Right lobe of liver (tissue), 6 donors: ENCODE measurements at regions not wholly inside any gene's neighbourhood (a gene's known extent, or its start where the extent isn't known, plus 50 kb on each side); places are given as distances from the start of the nearest gene placed in this dataset.

Source experiments
- ATAC-seq, 4 donors: fragments of 200-7000 bp; cut with Tn5 transposase; one replicate each; pipeline ENCODE4 v1.9.1; 2020; ENCODE audit warnings: mild to moderate bottlenecking in 4 of 4, moderate library complexity in 4 of 4
- DNase-seq, 3 donors: peaks; one replicate each; pipeline ENCODE4 v3.0.0-alpha.2; 2020
- H3K27ac ChIP-seq, 3 donors: fragments of 200-600 bp; one replicate each; pipeline ENCODE4 v1.8.0; 2022
- H3K27me3 ChIP-seq, 2 donors: fragments of 200-600 bp; one replicate each; pipeline ENCODE4 v1.8.0; 2022
- H3K36me3 ChIP-seq, 4 donors: fragments of 200-600 bp; sonication (generic) in 1 of 4; one replicate each; pipeline versions ENCODE4 v1.5.1 to v1.8.0; 2017 to 2022; ENCODE audit warnings: control low read depth in 1 of 4
- H3K4me1 ChIP-seq, 4 donors: fragments of 200-600 bp; sonication (generic) in 1 of 4; one replicate each; pipeline versions ENCODE4 v1.5.1 to v1.8.0; 2017 to 2022; ENCODE audit warnings: control low read depth in 1 of 4
- H3K4me3 ChIP-seq, 3 donors: fragments of 200-600 bp; one replicate each; pipeline ENCODE4 v1.8.0; 2022
- H3K9me3 ChIP-seq, 4 donors: fragments of 200-600 bp; sonication (generic) in 1 of 4; one replicate each; pipeline versions ENCODE4 v1.5.1 to v1.8.0; 2017 to 2022; ENCODE audit warnings: control low read depth in 1 of 4
- POLR2A ChIP-seq: fragments of 450-650 bp; IDR thresholded peaks from one replicate; pipeline ENCODE4 v1.6.1; 2017; ENCODE audit warnings: antibody characterized with exemption, mild to moderate bottlenecking
- WGBS: methylation state at CpG from one replicate; pipeline ENCODE4 v1.1.6; 2018; ENCODE audit warnings: low coverage, low lambda C conversion rate; ENCODE audit not compliant: insufficient coverage; ENCODE audit errors: missing lambda C conversion rate; 5-methylcytosine and 5-hydroxymethylcytosine counted together
- intact Hi-C, 2 donors: fragments of 100-400 bp; cut with DNase I; formaldehyde crosslinking; loops; one replicate each; pipeline versions ENCODE4 v1.11.2 to v1.14.1; 2022
- TF ChIP-seq, protein P1 (sequence below), 4 donors: fragments of 200-600 bp in 3 of 4; fragments of 450-650 bp in 1 of 4; IDR thresholded peaks; one replicate each; pipeline versions ENCODE4 v1.5.1 to v1.8.0; 2016 to 2022; ENCODE audit warnings: antibody characterized with exemption in 4 of 4, mild to moderate bottlenecking in 2 of 4
- donor health status: DM: no; HTN: yes; CAD: no.
- donor health status: DM: no; HTN: no; CAD: no.
- donor health status: DM: no; HTN: no; CAD: no.
- donor health status: DM: no; HTN: yes; CAD: no.
- donor health status: DM: no; HTN: yes; CAD: no.

DNA sequence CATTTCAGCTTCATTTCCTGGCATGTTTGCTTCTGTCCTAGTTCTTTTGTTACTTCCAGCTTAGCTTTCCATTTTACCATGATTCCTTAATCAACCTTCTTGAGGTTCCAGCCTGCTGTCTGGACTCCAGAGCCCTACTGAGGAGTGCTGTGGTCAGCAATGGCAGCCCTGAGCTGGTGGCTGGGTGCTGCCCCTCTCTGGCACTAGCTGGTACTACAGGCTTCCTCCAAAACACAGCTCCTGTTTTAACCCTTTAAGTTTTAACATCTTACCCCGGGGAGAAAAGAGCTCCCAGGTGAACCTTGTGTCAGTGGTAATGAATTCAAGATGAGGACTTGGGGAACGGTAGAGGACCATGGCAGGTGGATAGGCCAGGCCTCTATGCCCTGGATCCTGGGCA is 395.5 kb downstream of the TMEM114 start:
- Histone ChIP-seq H3K27ac (no peak overlapping the region), H3K4me3 (no peak overlapping the region), H3K9me3 (no peaks in the 10 kb centered on the region), H3K27me3 (no peaks in the 10 kb centered on the region), H3K36me3 (no peaks in the 10 kb centered on the region), H3K4me1 (no peaks in the 10 kb centered on the region)
- no peak for ATAC-seq
- intact Hi-C loops: no loop called here
- DNase-seq: no peak
- no peak for TF ChIP-seq POLR2A
- TF ChIP-seq, protein P1, sequence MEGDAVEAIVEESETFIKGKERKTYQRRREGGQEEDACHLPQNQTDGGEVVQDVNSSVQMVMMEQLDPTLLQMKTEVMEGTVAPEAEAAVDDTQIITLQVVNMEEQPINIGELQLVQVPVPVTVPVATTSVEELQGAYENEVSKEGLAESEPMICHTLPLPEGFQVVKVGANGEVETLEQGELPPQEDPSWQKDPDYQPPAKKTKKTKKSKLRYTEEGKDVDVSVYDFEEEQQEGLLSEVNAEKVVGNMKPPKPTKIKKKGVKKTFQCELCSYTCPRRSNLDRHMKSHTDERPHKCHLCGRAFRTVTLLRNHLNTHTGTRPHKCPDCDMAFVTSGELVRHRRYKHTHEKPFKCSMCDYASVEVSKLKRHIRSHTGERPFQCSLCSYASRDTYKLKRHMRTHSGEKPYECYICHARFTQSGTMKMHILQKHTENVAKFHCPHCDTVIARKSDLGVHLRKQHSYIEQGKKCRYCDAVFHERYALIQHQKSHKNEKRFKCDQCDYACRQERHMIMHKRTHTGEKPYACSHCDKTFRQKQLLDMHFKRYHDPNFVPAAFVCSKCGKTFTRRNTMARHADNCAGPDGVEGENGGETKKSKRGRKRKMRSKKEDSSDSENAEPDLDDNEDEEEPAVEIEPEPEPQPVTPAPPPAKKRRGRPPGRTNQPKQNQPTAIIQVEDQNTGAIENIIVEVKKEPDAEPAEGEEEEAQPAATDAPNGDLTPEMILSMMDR (IDR thresholded peaks at IDR 0.05): no peak
- WGBS: 21% methylated on average over 2 of the region's 2 CpGs

GRCh38 chr16:8188841-8189240 is 401.5 kb downstream of the TMEM114 start:
- WGBS: 58% methylated on average over 8 of the region's 8 CpGs

GRCh38 chr16:8187782-8188372 is 402.4 kb downstream of the TMEM114 start:
- intact Hi-C loops: no loop called here
- WGBS: 31% methylated on average over 5 of the region's 5 CpGs
- Histone ChIP-seq H3K4me1 (no peaks in the 10 kb centered on the region), H3K27ac (no peak overlapping the region), H3K4me3 (no peak overlapping the region), H3K27me3 (no peaks in the 10 kb centered on the region), H3K9me3 (no peaks in the 10 kb centered on the region), H3K36me3 (no peaks in the 10 kb centered on the region)
- DNase-seq (no peak), ATAC-seq (no peak)
- TF ChIP-seq, protein P1 (IDR thresholded peaks at IDR 0.05): no peak
- TF ChIP-seq POLR2A: no peak

More at GRCh38 chr16:8188841-8189240, 401.5 kb downstream of the TMEM114 start:
- intact Hi-C loops: no loop called here
- DNase-seq (no peak), ATAC-seq (no peak)
- no peak overlapping the region for H3K27ac ChIP-seq
- no peak overlapping the region for H3K4me3 ChIP-seq
- H3K36me3 ChIP-seq: no peaks in the 10 kb centered on the region
- no peaks in the 10 kb centered on the region for H3K9me3 ChIP-seq
- H3K4me1 ChIP-seq: no peaks in the 10 kb centered on the region
- TF ChIP-seq, protein P1 (IDR thresholded peaks at IDR 0.05): no peak
- TF ChIP-seq POLR2A: no peak
- no peaks in the 10 kb centered on the region for H3K27me3 ChIP-seq

GRCh38 chr16:8184854-8185253 is 405.5 kb downstream of the TMEM114 start:
- DNase-seq (no peak), ATAC-seq (no peak)
- TF ChIP-seq POLR2A: no peak
- TF ChIP-seq, protein P1 (IDR thresholded peaks at IDR 0.05): no peak
- H3K27ac ChIP-seq: no peak overlapping the region
- no peaks in the 10 kb centered on the region for H3K4me1 ChIP-seq
- 27% methylated on average over 1 of the region's 1 CpG for WGBS
- intact Hi-C loops: no loop called here
- H3K9me3 ChIP-seq: no peaks in the 10 kb centered on the region
- no peaks in the 10 kb centered on the region for H3K36me3 ChIP-seq
- no peaks in the 10 kb centered on the region for H3K27me3 ChIP-seq
- H3K4me3 ChIP-seq: no peak overlapping the region
